ENCODE measurements at regions not wholly inside any gene's neighbourhood (a gene's known extent, or its start where the extent isn't known, plus 50 kb on each side); places are given as distances from the start of the nearest gene placed in this dataset.

DNA sequence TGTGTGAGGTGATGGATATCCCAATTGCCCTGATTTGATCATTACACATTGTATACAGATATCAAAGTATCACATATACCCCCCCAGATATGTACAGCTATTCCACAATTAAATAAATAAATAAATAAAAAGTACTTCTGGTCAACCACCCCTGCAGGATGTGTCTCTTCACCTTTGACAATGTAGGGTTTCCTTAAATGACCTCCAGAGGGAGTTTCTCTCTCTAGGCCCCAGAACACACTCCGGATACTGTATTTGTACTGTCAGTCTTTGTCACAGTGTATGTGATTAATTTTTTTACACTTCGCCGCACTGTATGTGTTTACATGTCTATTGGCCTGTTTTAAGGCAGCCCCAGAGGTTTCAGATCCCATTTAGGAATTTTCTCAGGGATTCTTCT lies 123.6 kb downstream of the ADCYAP1R1 start:
- no peak for DNase-seq (ENCODE audit: low read depth in 2 of 3, low spot score in 1 of 3)

- DNase-seq (ENCODE audit: low read depth in 2 of 3, low spot score in 1 of 3), result no peak
Measured at GRCh38 chr7:31171984-31172383, 119.9 kb downstream of the ADCYAP1R1 start.

DNA sequence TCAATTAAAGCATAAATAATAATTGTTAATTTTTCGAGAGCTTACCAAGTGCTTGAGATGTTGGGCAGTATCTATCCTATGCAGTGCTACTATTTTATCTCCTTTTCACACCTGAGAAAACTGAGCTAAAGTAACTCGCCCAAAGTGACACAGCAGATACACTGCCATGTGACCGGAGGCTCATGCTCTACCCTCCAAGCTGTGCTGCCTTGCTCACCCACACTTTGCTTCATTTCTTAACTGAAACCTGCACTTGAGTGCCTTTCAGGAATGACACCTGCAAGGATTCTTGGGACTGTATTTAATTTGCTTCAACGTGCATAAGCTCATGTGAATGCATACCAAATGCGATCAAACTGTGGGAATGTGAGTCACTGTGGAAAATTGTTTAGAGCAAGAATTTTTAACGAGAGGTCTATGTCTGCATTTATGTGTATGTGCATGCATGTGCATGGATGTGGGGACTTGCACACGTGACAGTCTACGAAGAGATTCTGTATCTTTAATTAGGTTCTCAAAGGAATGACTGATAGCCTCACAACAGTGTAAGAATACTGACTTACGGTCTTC lies 119.2 kb downstream of the ADCYAP1R1 start:
- DNase-seq (ENCODE audit: low read depth in 2 of 3, low spot score in 1 of 3), result no peak

All from stimulated activated CD4-positive, alpha-beta T cell treated with anti-CD3 and anti-CD28 coated beads, Interleukin-12 subunit alpha, Interleukin-12 subunit beta, amount 100 ng/mL, for 48 hours (primary cell).